ENCODE measurements at regions not wholly inside any gene's neighbourhood (a gene's known extent, or its start where the extent isn't known, plus 50 kb on each side); places are given as distances from the start of the nearest gene placed in this dataset.

GRCh38 chr2:158049129-158049855 is 52.4 kb upstream of the UPP2 start:
- no peak for DNase-seq

- no peak for DNase-seq
Observed at GRCh38 chr2:158048327-158048726, 53.3 kb upstream of the UPP2 start.

- DNase-seq = no peak
Observed at GRCh38 chr2:158047156-158047611, 54.5 kb upstream of the UPP2 start.

- no peak for DNase-seq
Observed at GRCh38 chr2:158046121-158046880, 55.4 kb upstream of the UPP2 start.

- no peak for DNase-seq
Observed at GRCh38 chr2:158045362-158045761, 56.3 kb upstream of the UPP2 start.

- DNase-seq = no peak
Observed at GRCh38 chr2:158043181-158043948, 58.3 kb upstream of the UPP2 start.

- DNase-seq = no peak
Observed at GRCh38 chr2:158042666-158043065, 59.0 kb upstream of the UPP2 start.

- DNase-seq = no peak
Observed at GRCh38 chr2:158042245-158042644, 59.4 kb upstream of the UPP2 start.

GRCh38 chr2:158041400-158041799 is 60.3 kb upstream of the UPP2 start:
- no peak for DNase-seq

- no peak for DNase-seq
Observed at GRCh38 chr2:158038901-158039300, 62.8 kb upstream of the UPP2 start.

GRCh38 chr2:158034198-158034866 is 67.3 kb upstream of the UPP2 start:
- no peak for DNase-seq

- no peak for DNase-seq
Observed at GRCh38 chr2:158031371-158031770, 70.3 kb upstream of the UPP2 start.

- DNase-seq = no peak
Observed at GRCh38 chr2:158025255-158025996, 76.2 kb upstream of the UPP2 start.

- DNase-seq = peak; percentile 33 to 46
Observed at GRCh38 chr2:158024288-158024898, 77.3 kb upstream of the UPP2 start.

- DNase-seq = no peak
Observed at GRCh38 chr2:158022888-158023287, 78.8 kb upstream of the UPP2 start.

GRCh38 chr2:158021226-158021625 is 80.5 kb upstream of the UPP2 start:
- DNase-seq = no peak

- DNase-seq = no peak
Observed at GRCh38 chr2:158015428-158016076, 86.1 kb upstream of the UPP2 start.

GRCh38 chr2:158013891-158014290 is 87.8 kb upstream of the UPP2 start:
- DNase-seq = no peak

- DNase-seq = no peak
Observed at GRCh38 chr2:158011055-158011771, 90.5 kb upstream of the UPP2 start.

GRCh38 chr2:158009399-158009798 is 92.3 kb upstream of the UPP2 start:
- DNase-seq = no peak

Measured in stimulated activated CD4-positive, alpha-beta T cell treated with anti-CD3 and anti-CD28 coated beads, Interleukin-4, amount 100 ng/mL, for 4 hours (primary cell).